HepG2 (cell line): ENCODE measurements at regions not wholly inside any gene's neighbourhood (a gene's known extent, or its start where the extent isn't known, plus 50 kb on each side); places are given as distances from the start of the nearest gene placed in this dataset.

Experiments
- CTCF ChIP-seq: sonication (generic); formaldehyde crosslinking; IDR thresholded peaks from 2 replicates; pipeline ENCODE4 v1.5.0; 2020; ENCODE audit warnings: mild to moderate bottlenecking, missing genetic modification reagents, moderate library complexity
- DPF2 ChIP-seq: sonication (generic); formaldehyde crosslinking; IDR thresholded peaks from 2 replicates; pipeline ENCODE4 v1.4.0; 2020; ENCODE audit warnings: mild to moderate bottlenecking, low read depth, missing genetic modification reagents, borderline replicate concordance
- EP300 ChIP-seq, 3 experiments: sonication (generic) in 1 of 3; formaldehyde crosslinking in 1 of 3; IDR thresholded peaks; 2 replicates each; pipeline versions ENCODE4 v1.5.1 to v1.6.1; 2011 to 2020; ENCODE audit warnings: low read depth in 2 of 3, low read length in 2 of 3, borderline replicate concordance in 1 of 3, improper control_type of control experiment in 1 of 3, mild to moderate bottlenecking in 1 of 3, missing genetic modification reagents in 1 of 3, moderate library complexity in 1 of 3
- POLR2A ChIP-seq, 2 experiments: IDR thresholded peaks; 2 replicates each; pipeline ENCODE4 v1.6.1; 2011; ENCODE audit warnings: low read depth in 2 of 2, low read length in 2 of 2, mild to moderate bottlenecking in 1 of 2, moderate library complexity in 1 of 2; ENCODE audit not compliant: insufficient read depth in 1 of 2
- ZBTB7B ChIP-seq: sonication (generic); formaldehyde crosslinking; IDR thresholded peaks from 2 replicates; pipeline ENCODE4 v1.4.0; 2020; ENCODE audit warnings: missing genetic modification reagents
- ZZZ3 ChIP-seq: sonication (generic); formaldehyde crosslinking; IDR thresholded peaks from 2 replicates; pipeline ENCODE4 v1.4.0; 2020; ENCODE audit warnings: missing genetic modification reagents, mild to moderate bottlenecking, borderline replicate concordance

GRCh38 chr12:89253488-89253887, 98.8 kb downstream of the DUSP6 start:
- TF ChIP-seq CTCF: no peak
- no peak for TF ChIP-seq ZBTB7B (CRISPR knock-in tag)
- TF ChIP-seq EP300 (IDR thresholded peaks at IDR 0.05; ENCODE audit: low read depth in 2 of 2, low read length in 2 of 2): no peak
- no peak for TF ChIP-seq EP300 (CRISPR knock-in tag; IDR thresholded peaks at IDR 0.05; ENCODE audit: borderline replicate concordance)
- no peak for TF ChIP-seq POLR2A (IDR thresholded peaks at IDR 0.05; ENCODE audit: insufficient read depth in 1 of 2, low read depth in 2 of 2, low read length in 2 of 2)
- no peak for TF ChIP-seq DPF2
- TF ChIP-seq ZZZ3 (CRISPR knock-in tag): no peak
